ENCODE measurements at regions not wholly inside any gene's neighbourhood (a gene's known extent, or its start where the extent isn't known, plus 50 kb on each side); places are given as distances from the start of the nearest gene placed in this dataset.

- no peak for TF ChIP-seq CHD7 (IDR thresholded peaks at IDR 0.05; ENCODE audit: insufficient replicate concordance, low read length)
- TF ChIP-seq TCF12 (IDR thresholded peaks at IDR 0.05; ENCODE audit: low read depth, low read length): no peak
- no peak for TF ChIP-seq MAFK (IDR thresholded peaks at IDR 0.05; ENCODE audit: low read depth, low read length)
- no peak for TF ChIP-seq POLR2A (IDR thresholded peaks at IDR 0.05; ENCODE audit: control extremely low read depth in 1 of 2, low read depth in 2 of 2, low read length in 2 of 2)
- TF ChIP-seq BRCA1 (IDR thresholded peaks at IDR 0.05; ENCODE audit: low read depth, low read length): no peak
- TF ChIP-seq TAF7 (optimal IDR thresholded peaks at IDR 0.05; ENCODE audit: borderline replicate concordance, low read depth, low read length): no peak
- TF ChIP-seq TAF1 (IDR thresholded peaks at IDR 0.05; ENCODE audit: low read depth, low read length): no peak
- no peak for TF ChIP-seq SIRT6 (IDR thresholded peaks at IDR 0.05; ENCODE audit: low read length)
- TF ChIP-seq EP300 (IDR thresholded peaks at IDR 0.05; ENCODE audit: borderline replicate concordance in 1 of 2, low read depth in 2 of 2, low read length in 2 of 2): no peak
- TF ChIP-seq E2F6 (IDR thresholded peaks at IDR 0.05): no peak
- no peak for TF ChIP-seq SIX5 (IDR thresholded peaks at IDR 0.05; ENCODE audit: low read depth, low read length)
- no peak for TF ChIP-seq POU5F1 (IDR thresholded peaks at IDR 0.05; ENCODE audit: low read depth, low read length)
Observed at GRCh38 chr14:94977016-94977415, 180.3 kb downstream of the DICER1 start (continued).

Measured in H1 (cell line).